GM13976 (cell line): ENCODE measurements at regions not wholly inside any gene's neighbourhood (a gene's known extent, or its start where the extent isn't known, plus 50 kb on each side); places are given as distances from the start of the nearest gene placed in this dataset.
"Not testable (repeated sequence)": the region's sequence is repeated elsewhere in the genome, so short reads cannot be mapped to it uniquely, and the experiment has no call there.

Experiments
- DNase-seq: peaks from one replicate; pipeline ENCODE4 v3.0.0; 2012; ENCODE audit warnings: low spot score
- CTCF ChIP-seq: IDR thresholded peaks from 2 replicates; pipeline ENCODE4 v1.5.1; 2012; ENCODE audit warnings: borderline replicate concordance, mild to moderate bottlenecking; ENCODE audit not compliant: insufficient read depth; ENCODE audit errors: extremely low read depth, missing control alignments, control extremely low read depth
- in situ Hi-C: fragments of 300-500 bp; cut with MboI; formaldehyde crosslinking; loops from one replicate; pipeline ENCODE4 v1.12.0; 2022; ENCODE audit warnings: low sequenced_read_pairs, mixed read lengths, inconsistent platforms; ENCODE audit not compliant: unreplicated experiment

DNA sequence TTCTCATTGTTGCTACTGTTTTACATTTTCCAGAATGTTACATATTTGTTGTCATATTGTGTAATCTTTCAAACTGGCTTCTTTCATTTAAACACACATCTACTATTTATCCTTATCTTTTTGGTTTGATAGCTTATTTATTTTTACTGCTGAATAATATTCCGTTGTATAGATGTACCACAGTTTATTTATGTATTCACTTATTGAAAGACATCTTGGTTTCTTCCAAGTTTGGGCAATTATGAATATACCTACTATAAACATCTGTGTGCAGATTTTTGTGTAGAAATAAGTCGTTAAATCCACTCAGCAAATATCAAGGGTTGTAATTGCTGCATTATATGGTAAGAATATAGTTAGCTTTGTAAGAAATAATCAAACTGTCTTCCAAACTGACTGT lies 669.2 kb downstream of the TNS3 start:
- DNase-seq: no peak
- no peak for TF ChIP-seq CTCF
- in situ Hi-C loops: no loop called here

- no peak for TF ChIP-seq CTCF
- in situ Hi-C loops: no loop called here
- no peak for DNase-seq
Measured at GRCh38 chr7:46909601-46910051, 672.3 kb downstream of the TNS3 start.

GRCh38 chr7:46908770-46909169 lies 673.1 kb downstream of the TNS3 start:
- no peak for TF ChIP-seq CTCF
- in situ Hi-C loops: no loop called here
- DNase-seq: no peak

DNA sequence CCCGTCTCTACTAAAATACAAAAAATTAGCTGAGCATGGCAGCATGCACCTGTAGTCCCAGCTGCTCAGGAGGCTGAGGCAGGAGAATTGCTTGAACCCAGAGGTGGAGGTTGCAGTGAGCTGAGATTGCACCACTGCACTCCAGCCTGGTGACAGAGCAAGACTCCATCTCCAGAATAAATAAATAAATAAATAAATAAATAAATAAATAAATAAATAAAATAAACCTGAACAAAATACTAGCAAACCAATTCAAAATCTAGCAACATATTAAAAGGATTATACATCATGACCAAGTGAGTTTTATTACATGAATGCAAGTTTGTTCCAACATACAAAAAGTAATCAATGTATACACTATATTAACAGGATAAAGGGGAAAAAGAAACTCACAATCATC lies 677.4 kb downstream of the TNS3 start:
- in situ Hi-C loops, DNase-seq: not testable (repeated sequence)

DNA sequence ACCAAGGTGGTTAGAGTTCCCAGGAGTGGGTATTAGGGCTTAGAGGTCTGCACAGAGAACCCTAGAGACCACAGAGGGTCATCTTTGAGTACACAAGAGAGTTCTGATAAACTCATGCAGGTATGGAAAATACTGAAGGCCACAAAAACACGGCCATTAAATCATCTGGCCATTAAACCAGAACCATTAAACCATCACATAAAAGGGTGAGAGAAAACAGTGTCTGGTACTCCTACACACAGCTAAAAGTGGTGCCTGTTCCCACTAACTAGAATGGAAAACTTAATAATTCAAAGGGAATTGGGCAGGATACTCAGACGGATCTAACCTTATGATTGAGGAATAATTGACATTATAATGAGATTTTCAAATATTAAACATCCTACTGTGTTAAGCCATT lies 679.4 kb downstream of the TNS3 start:
- in situ Hi-C loops: no loop called here
- no peak for TF ChIP-seq CTCF
- no peak for DNase-seq

GRCh38 chr7:46900312-46901263 lies 681.3 kb downstream of the TNS3 start:
- in situ Hi-C loops: no loop called here

More at GRCh38 chr7:46900312-46901263, 681.3 kb downstream of the TNS3 start:
- DNase-seq: no peak
- no peak for TF ChIP-seq CTCF
